ENCODE measurements at regions not wholly inside any gene's neighbourhood (a gene's known extent, or its start where the extent isn't known, plus 50 kb on each side); places are given as distances from the start of the nearest gene placed in this dataset.
"Not testable (repeated sequence)": the region's sequence is repeated elsewhere in the genome, so short reads cannot be mapped to it uniquely, and the experiment has no call there.

- TF ChIP-seq ZBTB39 (CRISPR knock-in tag; IDR thresholded peaks at IDR 0.05): no peak
- TF ChIP-seq PCBP2 (optimal IDR thresholded peaks at IDR 0.05; ENCODE audit: low read depth, low read length, poor library complexity, severe bottlenecking): no peak
- TF ChIP-seq ARNTL (CRISPR knock-in tag; IDR thresholded peaks at IDR 0.05): 0 out of 2 replicates have a peak, but pooled peaks have one; percentile 51
- TF ChIP-seq PHF8 (CRISPR knock-in tag; IDR thresholded peaks at IDR 0.05): peak; percentile 54; the same call in 1 of the 2 replicates
Observed at GRCh38 chr20:48359692-48360341, 468.0 kb downstream of the PREX1 start (continued).

- FAIRE-seq; H2AFZ ChIP-seq (ENCODE audit: low read length); H3K79me2 ChIP-seq (ENCODE audit: insufficient read depth, low read length); in situ Hi-C loops (cut with HindIII; ENCODE audit: extremely low pct_ligation_motif_present, low pct_unique_long_range_greater_than_20kb); H3K27ac ChIP-seq (ENCODE audit: extremely low read length, insufficient read depth, low read length); CTCF ChIA-PET (ENCODE audit: low intra/inter-chr PET ratio, low total read pairs); BruUV-seq (replicated peaks); DNase-seq (ENCODE audit: low spot score); H3K27me3 ChIP-seq (ENCODE audit: control insufficient read depth in 1 of 2, insufficient read depth in 2 of 2, low read length in 2 of 2); H3K9ac ChIP-seq (ENCODE audit: insufficient read depth, low read depth, low read length); H4K20me1 ChIP-seq (ENCODE audit: insufficient read depth, low read length); H3K36me3 ChIP-seq (replicated peaks in 1 of 2; ENCODE audit: control insufficient read depth in 1 of 2, insufficient read depth in 2 of 2, low read length in 2 of 2); H3K9me3 ChIP-seq (ENCODE audit: low read length): not testable (repeated sequence)
- peaks cover 55% of the 10 kb centered on the region for H3K4me1 ChIP-seq (ENCODE audit: insufficient read depth, low read length)
- peak; percentile 67 for ATAC-seq
- H3K4me3 ChIP-seq (replicated peaks in 1 of 3; ENCODE audit: insufficient read depth in 1 of 3, low read depth in 2 of 3, low read length in 3 of 3): peak overlapping the region in 1 of 3 experiments; percentile 71; a peak in 2 of 6 replicates
- intact Hi-C loops (cut with micrococcal nuclease; ENCODE audit: unreplicated experiment): loop anchor here (5.0 kb wide), 1 partner anchor 48 kb away; no protein-coding TSS in a partner anchor
- peak overlapping the region; percentile 89 for H3K4me2 ChIP-seq (ENCODE audit: low read depth, low read length)
- POLR2A ChIA-PET: interaction anchor here (1.0 to 2.8 kb wide), 5 partner anchors 13 to 261 kb away, joined by 3 to 13 read pairs (median 5); no protein-coding TSS in a partner anchor
- TF ChIP-seq ZNF263 (CRISPR knock-in tag; IDR thresholded peaks at IDR 0.05): 0 out of 2 replicates have a peak, but pooled peaks have one; percentile 63
- WGBS (ENCODE audit: low lambda C conversion rate): 14% methylated on average over 8 of the region's 8 CpGs
Observed at GRCh38 chr20:48359055-48359390, 468.8 kb downstream of the PREX1 start.
